ENCODE measurements at regions not wholly inside any gene's neighbourhood (a gene's known extent, or its start where the extent isn't known, plus 50 kb on each side); places are given as distances from the start of the nearest gene placed in this dataset.

DNA sequence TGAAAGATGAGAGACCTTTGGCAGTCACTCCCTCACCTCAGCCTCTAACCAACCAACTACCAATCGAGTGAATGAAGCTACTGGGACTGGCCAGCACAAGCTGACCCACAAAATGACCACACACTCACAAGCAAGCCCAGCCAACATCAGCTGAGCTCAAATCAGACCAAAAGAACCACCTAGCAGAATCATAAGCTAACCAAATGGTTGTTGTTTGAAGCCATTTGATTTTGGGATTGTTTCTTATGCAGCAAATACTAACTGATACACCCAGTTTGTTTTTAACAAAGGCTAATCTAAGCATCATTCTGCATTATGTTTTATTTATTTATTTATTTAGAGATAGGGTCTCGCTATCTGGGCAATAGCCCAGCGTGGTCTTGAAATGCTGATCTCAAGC is 310.4 kb downstream of the SETD4 start:
- peaks cover 0 to 10% (median 1%) of the 10 kb centered on the region in 3 donors for H3K27me3 Mint-ChIP-seq (ENCODE audit: low read depth in 3 of 3)
- H3K36me3 Mint-ChIP-seq, result no peaks in the 10 kb centered on the region
- Histone ChIP-seq H3K27me3 (ENCODE audit: control insufficient read depth in 2 of 2, insufficient read depth in 2 of 2, low read length in 2 of 2) (no peaks in the 10 kb centered on the region), H3K4me2 (replicated peaks; ENCODE audit: extremely low read depth, low read length, poor library complexity, severe bottlenecking) (no peak overlapping the region), H3K9me3 (replicated peaks in 1 of 2; ENCODE audit: control insufficient read depth in 1 of 2, insufficient read depth in 1 of 2, low read length in 2 of 2) (no peaks in the 10 kb centered on the region), H3K36me3 (replicated peaks in 1 of 2; ENCODE audit: control insufficient read depth in 1 of 2, insufficient read depth in 2 of 2, low read length in 2 of 2) (no peaks in the 10 kb centered on the region), H2AFZ (ENCODE audit: insufficient read depth, low read depth, low read length, poor library complexity, severe bottlenecking) (no peak overlapping the region), H3K9ac (ENCODE audit: insufficient read depth, low read length, poor library complexity, severe bottlenecking) (no peak overlapping the region), H4K20me1 (ENCODE audit: insufficient read depth, low read length) (no peaks in the 10 kb centered on the region), H3K4me1 (ENCODE audit: control insufficient read depth in 1 of 2, insufficient read depth in 2 of 2, low read length in 2 of 2) (no peaks in the 10 kb centered on the region), H3K4me3 (replicated peaks in 1 of 3; ENCODE audit: low read depth in 2 of 3, low read length in 3 of 3) (no peak overlapping the region), H3K27ac (ENCODE audit: low read depth in 1 of 2, low read length in 2 of 2) (no peak overlapping the region), H3K79me2 (ENCODE audit: insufficient read depth, low read length) (no peaks in the 10 kb centered on the region)
- peaks cover 0 to 7% (median 3%) of the 10 kb centered on the region in 7 donors for H3K9me3 Mint-ChIP-seq
- TF ChIP-seq, protein P1, sequence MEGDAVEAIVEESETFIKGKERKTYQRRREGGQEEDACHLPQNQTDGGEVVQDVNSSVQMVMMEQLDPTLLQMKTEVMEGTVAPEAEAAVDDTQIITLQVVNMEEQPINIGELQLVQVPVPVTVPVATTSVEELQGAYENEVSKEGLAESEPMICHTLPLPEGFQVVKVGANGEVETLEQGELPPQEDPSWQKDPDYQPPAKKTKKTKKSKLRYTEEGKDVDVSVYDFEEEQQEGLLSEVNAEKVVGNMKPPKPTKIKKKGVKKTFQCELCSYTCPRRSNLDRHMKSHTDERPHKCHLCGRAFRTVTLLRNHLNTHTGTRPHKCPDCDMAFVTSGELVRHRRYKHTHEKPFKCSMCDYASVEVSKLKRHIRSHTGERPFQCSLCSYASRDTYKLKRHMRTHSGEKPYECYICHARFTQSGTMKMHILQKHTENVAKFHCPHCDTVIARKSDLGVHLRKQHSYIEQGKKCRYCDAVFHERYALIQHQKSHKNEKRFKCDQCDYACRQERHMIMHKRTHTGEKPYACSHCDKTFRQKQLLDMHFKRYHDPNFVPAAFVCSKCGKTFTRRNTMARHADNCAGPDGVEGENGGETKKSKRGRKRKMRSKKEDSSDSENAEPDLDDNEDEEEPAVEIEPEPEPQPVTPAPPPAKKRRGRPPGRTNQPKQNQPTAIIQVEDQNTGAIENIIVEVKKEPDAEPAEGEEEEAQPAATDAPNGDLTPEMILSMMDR (IDR thresholded peaks at IDR 0.05), result no peak
- 83% methylated on average over 1 of the region's 3 CpGs for WGBS (ENCODE audit: insufficient coverage)
- DNase-seq, result no peak
- intact Hi-C loops (cut with micrococcal nuclease), result no loop called here
- no peak overlapping the region for H3K4me3 Mint-ChIP-seq
- no peaks in the 10 kb centered on the region for H3K4me1 Mint-ChIP-seq
- no peak overlapping the region for H3K27ac Mint-ChIP-seq

DNA sequence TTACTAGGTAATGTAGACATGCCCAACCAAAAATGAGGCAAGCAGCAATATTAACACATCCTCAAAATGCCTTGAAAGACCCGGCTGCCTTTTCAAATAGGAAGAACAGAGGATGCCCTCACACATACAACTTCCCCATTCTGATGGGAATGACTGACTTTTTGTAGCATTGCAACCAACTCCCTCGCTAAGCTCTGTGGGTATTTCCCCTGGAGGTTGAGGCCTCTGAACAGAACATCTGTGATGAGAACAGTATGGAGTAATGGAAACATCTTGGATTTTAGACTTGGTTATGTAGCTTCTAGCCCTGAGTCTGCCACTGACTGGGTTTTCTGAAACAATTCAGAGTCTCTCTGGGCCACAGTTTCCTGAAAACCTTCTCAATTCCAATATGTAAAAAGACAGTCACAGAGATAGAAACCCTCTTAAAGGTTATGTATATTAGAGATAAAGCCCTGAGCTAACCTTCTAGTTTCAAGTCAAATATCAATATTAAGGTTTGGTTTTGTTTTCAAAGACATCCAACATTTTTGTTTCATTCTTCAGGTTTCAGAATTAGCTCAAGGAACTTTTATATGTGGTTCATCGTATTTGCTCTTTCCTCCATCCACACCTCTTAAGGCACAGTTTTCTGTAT is 311.5 kb downstream of the SETD4 start:
- DNase-seq, result peak in 2 of 3 donors; percentile 2 to 18
- H3K9me3 ChIP-seq (replicated peaks in 1 of 2; ENCODE audit: control insufficient read depth in 1 of 2, insufficient read depth in 1 of 2, low read length in 2 of 2), result no peaks in the 10 kb centered on the region

More for the DNA sequence above, 311.5 kb downstream of the SETD4 start:
- no peak overlapping the region for H3K27ac Mint-ChIP-seq
- no peak overlapping the region for H3K4me3 ChIP-seq (replicated peaks in 1 of 3; ENCODE audit: low read depth in 2 of 3, low read length in 3 of 3)
- no peak overlapping the region for H3K27ac ChIP-seq (ENCODE audit: low read depth in 1 of 2, low read length in 2 of 2)
- WGBS (ENCODE audit: insufficient coverage), result 0% methylated on average over 1 of the region's 3 CpGs
- H3K79me2 ChIP-seq (ENCODE audit: insufficient read depth, low read length), result no peaks in the 10 kb centered on the region
- H2AFZ ChIP-seq (ENCODE audit: insufficient read depth, low read depth, low read length, poor library complexity, severe bottlenecking), result no peak overlapping the region
- no peak overlapping the region for H3K4me2 ChIP-seq (replicated peaks; ENCODE audit: extremely low read depth, low read length, poor library complexity, severe bottlenecking)
- H3K36me3 Mint-ChIP-seq, result no peaks in the 10 kb centered on the region
- TF ChIP-seq, protein P1 (IDR thresholded peaks at IDR 0.05), result no peak
- peaks cover 1 to 15% (median 2%) of the 10 kb centered on the region in 3 donors for H3K27me3 Mint-ChIP-seq (ENCODE audit: low read depth in 3 of 3)
- H3K9ac ChIP-seq (ENCODE audit: insufficient read depth, low read length, poor library complexity, severe bottlenecking), result no peak overlapping the region
- H4K20me1 ChIP-seq (ENCODE audit: insufficient read depth, low read length), result no peaks in the 10 kb centered on the region
- H3K27me3 ChIP-seq (ENCODE audit: control insufficient read depth in 2 of 2, insufficient read depth in 2 of 2, low read length in 2 of 2), result no peaks in the 10 kb centered on the region
- no peaks in the 10 kb centered on the region for H3K36me3 ChIP-seq (replicated peaks in 1 of 2; ENCODE audit: control insufficient read depth in 1 of 2, insufficient read depth in 2 of 2, low read length in 2 of 2)
- intact Hi-C loops (cut with micrococcal nuclease), result no loop called here
- H3K4me1 ChIP-seq (ENCODE audit: control insufficient read depth in 1 of 2, insufficient read depth in 2 of 2, low read length in 2 of 2), result no peaks in the 10 kb centered on the region
- H3K9me3 Mint-ChIP-seq, result peaks cover 0 to 7% (median 3%) of the 10 kb centered on the region in 7 donors
- H3K4me3 Mint-ChIP-seq, result no peak overlapping the region
- H3K4me1 Mint-ChIP-seq, result no peaks in the 10 kb centered on the region

Measured in CD14-positive monocyte (primary cell).